ENCODE measurements at regions not wholly inside any gene's neighbourhood (a gene's known extent, or its start where the extent isn't known, plus 50 kb on each side); places are given as distances from the start of the nearest gene placed in this dataset.
"Not testable (repeated sequence)": the region's sequence is repeated elsewhere in the genome, so short reads cannot be mapped to it uniquely, and the experiment has no call there.

DNA sequence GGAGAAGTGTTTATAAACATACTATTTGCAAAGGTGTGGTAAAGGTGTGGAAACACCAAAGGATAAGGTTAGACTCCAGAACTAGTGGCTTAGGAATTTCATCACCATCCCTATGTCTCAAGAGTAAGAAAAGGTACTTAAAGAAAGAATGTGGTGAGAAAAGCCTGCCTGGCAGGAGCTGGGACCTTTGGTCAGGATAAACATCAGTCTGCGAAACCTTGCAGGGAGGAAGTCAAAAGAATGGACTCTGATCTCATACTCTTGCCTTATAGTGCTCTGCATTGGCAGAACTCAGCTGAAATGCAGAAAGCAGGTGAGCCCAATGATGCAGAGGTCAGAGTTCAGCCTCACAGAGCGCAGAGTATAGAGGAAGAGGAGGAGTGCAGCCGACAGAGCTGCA lies 97.2 kb upstream of the NR3C2 start:
- H3K27me3 ChIP-seq (ENCODE audit: control insufficient read depth, insufficient read depth, low read length, poor library complexity, severe bottlenecking), result no peaks in the 10 kb centered on the region
- H3K36me3 ChIP-seq (ENCODE audit: control insufficient read depth, insufficient read depth, low read length), result no peaks in the 10 kb centered on the region
- H3K4me3 ChIP-seq (ENCODE audit: insufficient read depth, low read depth, low read length), result no peak overlapping the region
- H3K4me1 ChIP-seq (ENCODE audit: control insufficient read depth, insufficient read depth, low read length), result no peaks in the 10 kb centered on the region
- WGBS, 2 experiments, result 93% methylated on average over 3 of the region's 3 CpGs
- H3K9me3 ChIP-seq (ENCODE audit: control insufficient read depth, low read length), result no peaks in the 10 kb centered on the region
- H3K27ac ChIP-seq (ENCODE audit: insufficient read depth, low read depth, low read length, poor library complexity, severe bottlenecking), result no peak overlapping the region

DNA sequence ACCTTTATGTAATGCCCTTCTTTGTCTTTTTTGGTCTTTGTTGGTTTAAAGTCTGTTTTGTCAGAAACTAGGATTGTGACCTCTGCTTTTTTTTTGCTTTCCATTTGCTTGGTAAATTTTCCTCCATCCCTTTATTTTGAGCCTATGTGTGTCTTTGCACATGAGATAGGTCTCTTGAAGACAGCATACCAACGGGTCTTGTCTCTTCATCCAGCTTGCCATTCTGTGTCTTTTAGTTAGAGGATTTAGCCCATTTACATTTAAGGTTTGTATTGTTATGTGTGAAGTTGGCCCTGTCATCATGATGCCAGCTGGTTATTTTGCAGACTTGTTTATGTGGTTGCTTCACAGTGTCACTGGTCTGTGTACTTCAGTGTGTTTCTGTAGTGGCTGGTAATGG lies 91.6 kb upstream of the NR3C2 start:
- H3K4me1 ChIP-seq (ENCODE audit: control insufficient read depth, insufficient read depth, low read length); H3K4me3 ChIP-seq (ENCODE audit: insufficient read depth, low read depth, low read length); H3K36me3 ChIP-seq (ENCODE audit: control insufficient read depth, insufficient read depth, low read length); H3K27me3 ChIP-seq (ENCODE audit: control insufficient read depth, insufficient read depth, low read length, poor library complexity, severe bottlenecking); H3K27ac ChIP-seq (ENCODE audit: insufficient read depth, low read depth, low read length, poor library complexity, severe bottlenecking); H3K9me3 ChIP-seq (ENCODE audit: control insufficient read depth, low read length): not testable (repeated sequence)
- WGBS, 2 experiments, result 88 to 95% methylated on average over 1 of the region's 1 CpG

DNA sequence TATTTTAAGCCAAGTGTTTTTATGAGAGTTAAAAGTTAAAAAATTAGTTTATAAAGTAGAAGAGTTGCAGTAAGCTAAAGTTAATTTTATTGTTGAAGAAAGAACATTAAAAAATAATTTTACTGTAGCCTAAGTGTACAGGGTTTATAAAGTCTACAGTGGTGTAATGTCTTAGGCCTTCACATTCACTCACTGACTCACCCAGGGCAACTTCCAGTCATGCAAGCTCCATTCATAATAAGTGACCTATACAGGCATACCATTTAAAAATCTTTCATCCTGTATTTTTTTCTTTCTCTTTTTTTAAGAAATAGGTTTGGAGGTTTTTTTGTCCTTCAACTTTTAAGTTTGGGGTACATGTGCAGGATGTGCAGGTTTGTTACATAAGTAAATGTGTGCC lies 87.9 kb upstream of the NR3C2 start:
- H3K9me3 ChIP-seq (ENCODE audit: control insufficient read depth, low read length), result no peaks in the 10 kb centered on the region
- H3K4me1 ChIP-seq (ENCODE audit: control insufficient read depth, insufficient read depth, low read length), result no peaks in the 10 kb centered on the region
- H3K27ac ChIP-seq (ENCODE audit: insufficient read depth, low read depth, low read length, poor library complexity, severe bottlenecking), result no peak overlapping the region
- no peaks in the 10 kb centered on the region for H3K36me3 ChIP-seq (ENCODE audit: control insufficient read depth, insufficient read depth, low read length)
- H3K4me3 ChIP-seq (ENCODE audit: insufficient read depth, low read depth, low read length), result no peak overlapping the region
- H3K27me3 ChIP-seq (ENCODE audit: control insufficient read depth, insufficient read depth, low read length, poor library complexity, severe bottlenecking), result no peaks in the 10 kb centered on the region

DNA sequence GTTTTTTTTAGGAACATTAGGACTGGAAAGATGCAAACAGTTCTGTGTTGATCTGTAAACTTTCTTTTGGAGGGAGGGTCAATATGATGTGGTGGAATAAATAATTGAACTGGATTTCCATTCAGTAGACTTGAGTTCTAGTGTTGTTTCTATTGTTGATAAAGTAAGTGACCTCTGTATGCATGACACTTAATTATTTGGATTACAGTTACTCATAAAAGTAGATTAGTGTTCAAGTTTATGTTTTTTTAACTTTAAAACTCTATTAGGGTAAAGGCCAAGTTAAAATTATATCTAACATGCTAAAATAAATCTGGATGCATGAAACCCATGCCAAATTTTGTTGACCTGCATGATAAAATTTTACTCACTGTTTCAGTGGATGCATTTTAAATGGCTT lies 85.4 kb upstream of the NR3C2 start:
- Histone ChIP-seq H3K4me3 (ENCODE audit: insufficient read depth, low read depth, low read length) (no peak overlapping the region), H3K27ac (ENCODE audit: insufficient read depth, low read depth, low read length, poor library complexity, severe bottlenecking) (no peak overlapping the region), H3K9me3 (ENCODE audit: control insufficient read depth, low read length) (no peaks in the 10 kb centered on the region), H3K27me3 (ENCODE audit: control insufficient read depth, insufficient read depth, low read length, poor library complexity, severe bottlenecking) (no peaks in the 10 kb centered on the region), H3K36me3 (ENCODE audit: control insufficient read depth, insufficient read depth, low read length) (no peaks in the 10 kb centered on the region), H3K4me1 (ENCODE audit: control insufficient read depth, insufficient read depth, low read length) (no peaks in the 10 kb centered on the region)

DNA sequence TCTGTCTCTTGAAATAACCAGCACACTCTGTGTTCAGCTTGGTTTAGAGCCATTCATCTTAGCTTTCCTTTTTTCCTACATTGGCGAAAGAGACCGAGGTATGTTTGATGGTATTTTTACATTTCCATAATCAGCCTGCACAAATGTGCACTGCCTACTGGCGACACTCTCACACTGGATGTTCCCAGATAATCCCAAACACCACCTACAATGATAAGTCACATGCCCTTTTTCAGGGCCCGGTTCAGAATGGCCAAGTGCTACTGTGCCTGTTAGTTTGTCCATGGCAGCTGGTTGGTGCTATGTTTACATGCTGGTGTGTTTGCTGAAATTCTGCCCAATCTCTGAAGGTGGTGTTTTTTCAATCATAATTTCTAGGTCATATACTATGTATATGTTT lies 80.8 kb upstream of the NR3C2 start:
- 93 to 96% methylated on average over 4 of the region's 4 CpGs for WGBS, 2 experiments
- Histone ChIP-seq H3K9me3 (ENCODE audit: control insufficient read depth, low read length) (no peaks in the 10 kb centered on the region), H3K27ac (ENCODE audit: insufficient read depth, low read depth, low read length, poor library complexity, severe bottlenecking) (no peak overlapping the region), H3K27me3 (ENCODE audit: control insufficient read depth, insufficient read depth, low read length, poor library complexity, severe bottlenecking) (no peaks in the 10 kb centered on the region), H3K36me3 (ENCODE audit: control insufficient read depth, insufficient read depth, low read length) (no peaks in the 10 kb centered on the region), H3K4me1 (ENCODE audit: control insufficient read depth, insufficient read depth, low read length) (no peaks in the 10 kb centered on the region), H3K4me3 (ENCODE audit: insufficient read depth, low read depth, low read length) (no peak overlapping the region)

DNA sequence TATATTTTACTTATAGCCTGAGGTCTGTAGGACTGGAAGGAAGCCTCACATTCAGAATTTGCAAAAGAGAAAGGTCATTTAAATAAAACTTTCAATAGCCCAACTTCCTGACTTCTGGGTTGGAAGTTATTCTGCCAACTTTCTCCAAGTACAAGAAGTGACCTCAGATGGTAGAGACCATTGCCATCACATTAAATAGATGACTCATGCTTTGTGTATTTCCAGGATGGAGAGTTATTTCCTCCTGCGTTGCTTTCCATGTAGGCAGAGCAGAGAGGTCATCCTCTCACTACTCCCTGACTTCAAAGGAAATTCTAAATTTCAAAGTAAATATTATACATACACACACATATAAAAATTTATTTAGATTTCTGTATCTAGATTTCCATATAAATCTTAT lies 73.0 kb upstream of the NR3C2 start:
- no peaks in the 10 kb centered on the region for H3K27me3 ChIP-seq (ENCODE audit: control insufficient read depth, insufficient read depth, low read length, poor library complexity, severe bottlenecking)
- no peak overlapping the region for H3K27ac ChIP-seq (ENCODE audit: insufficient read depth, low read depth, low read length, poor library complexity, severe bottlenecking)
- H3K36me3 ChIP-seq (ENCODE audit: control insufficient read depth, insufficient read depth, low read length), result no peaks in the 10 kb centered on the region
- WGBS, 2 experiments, result 100% methylated on average over 1 of the region's 1 CpG; no CpG with 5 or more reads in 1 of the 2 experiments
- no peaks in the 10 kb centered on the region for H3K9me3 ChIP-seq (ENCODE audit: control insufficient read depth, low read length)
- H3K4me1 ChIP-seq (ENCODE audit: control insufficient read depth, insufficient read depth, low read length), result no peaks in the 10 kb centered on the region
- no peak overlapping the region for H3K4me3 ChIP-seq (ENCODE audit: insufficient read depth, low read depth, low read length)

DNA sequence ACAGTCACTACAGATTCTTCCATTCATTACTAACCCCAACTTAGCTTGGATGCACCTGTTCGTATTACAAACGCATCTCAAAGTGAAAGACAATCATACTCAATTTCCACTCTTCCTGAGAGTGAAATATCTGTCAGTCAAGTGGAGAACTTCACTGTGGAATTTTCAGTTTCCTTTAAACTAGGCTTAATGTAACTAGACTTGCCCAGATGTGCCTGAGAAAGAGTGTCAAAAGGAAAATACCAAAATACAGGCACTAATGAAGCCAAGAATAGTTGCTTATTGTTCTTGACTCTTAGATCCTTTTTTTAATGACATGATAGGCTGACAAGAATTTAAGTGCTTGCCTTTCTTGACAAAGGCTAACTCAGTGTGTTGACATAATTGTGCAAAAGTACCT lies 72.4 kb upstream of the NR3C2 start:
- Histone ChIP-seq H3K4me3 (ENCODE audit: insufficient read depth, low read depth, low read length) (no peak overlapping the region), H3K4me1 (ENCODE audit: control insufficient read depth, insufficient read depth, low read length) (no peaks in the 10 kb centered on the region), H3K9me3 (ENCODE audit: control insufficient read depth, low read length) (no peaks in the 10 kb centered on the region), H3K36me3 (ENCODE audit: control insufficient read depth, insufficient read depth, low read length) (no peaks in the 10 kb centered on the region), H3K27ac (ENCODE audit: insufficient read depth, low read depth, low read length, poor library complexity, severe bottlenecking) (no peak overlapping the region), H3K27me3 (ENCODE audit: control insufficient read depth, insufficient read depth, low read length, poor library complexity, severe bottlenecking) (no peaks in the 10 kb centered on the region)
- 86 to 94% methylated on average over 2 of the region's 2 CpGs for WGBS, 2 experiments

DNA sequence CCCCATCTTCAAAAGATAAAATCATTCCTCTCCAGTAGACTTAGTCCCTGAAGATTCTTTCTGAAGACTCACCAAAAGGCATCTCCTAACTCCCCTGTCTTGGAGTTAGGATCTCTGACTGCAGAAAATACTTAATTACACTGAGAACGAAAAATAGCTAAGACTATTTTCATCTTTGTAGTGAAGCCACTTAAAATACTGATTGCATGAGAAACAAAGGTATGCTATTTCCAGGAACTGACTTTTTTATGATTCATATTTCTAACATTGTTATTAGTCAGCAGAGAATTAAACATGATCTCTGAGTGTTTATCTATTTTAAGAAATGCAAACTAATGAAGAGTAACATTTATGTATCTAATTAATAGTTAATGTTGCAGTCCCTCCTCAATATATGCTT lies 71.8 kb upstream of the NR3C2 start:
- Histone ChIP-seq H3K36me3 (ENCODE audit: control insufficient read depth, insufficient read depth, low read length) (no peaks in the 10 kb centered on the region), H3K9me3 (ENCODE audit: control insufficient read depth, low read length) (no peaks in the 10 kb centered on the region), H3K4me3 (ENCODE audit: insufficient read depth, low read depth, low read length) (no peak overlapping the region), H3K4me1 (ENCODE audit: control insufficient read depth, insufficient read depth, low read length) (no peaks in the 10 kb centered on the region), H3K27ac (ENCODE audit: insufficient read depth, low read depth, low read length, poor library complexity, severe bottlenecking) (no peak overlapping the region), H3K27me3 (ENCODE audit: control insufficient read depth, insufficient read depth, low read length, poor library complexity, severe bottlenecking) (no peaks in the 10 kb centered on the region)
- WGBS, 2 experiments, result 78% methylated on average over 1 of the region's 1 CpG; no CpG with 5 or more reads in 1 of the 2 experiments

DNA sequence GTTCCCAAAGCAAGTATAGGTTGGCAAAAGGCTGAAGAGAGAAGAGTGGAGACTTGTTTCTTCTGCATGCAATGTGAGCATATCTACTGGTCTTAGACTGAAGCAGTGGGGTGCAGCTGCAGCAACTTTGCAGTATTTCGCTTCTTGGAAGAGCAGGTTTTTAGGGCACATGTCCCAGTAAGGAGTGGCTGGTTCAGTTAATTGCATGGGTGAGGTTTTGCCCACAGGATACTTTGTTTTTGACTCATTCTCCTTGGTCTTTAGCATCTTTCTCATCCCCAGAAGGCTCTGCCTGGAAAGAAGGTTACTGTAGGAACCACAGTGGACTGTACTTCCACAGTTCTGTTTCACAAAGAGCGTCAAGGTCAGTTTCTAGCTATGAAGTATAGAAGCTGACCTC lies 68.0 kb upstream of the NR3C2 start:
- WGBS, 2 experiments, result 87 to 97% methylated on average over 2 of the region's 2 CpGs
- Histone ChIP-seq H3K27ac (ENCODE audit: insufficient read depth, low read depth, low read length, poor library complexity, severe bottlenecking) (no peak overlapping the region), H3K36me3 (ENCODE audit: control insufficient read depth, insufficient read depth, low read length) (no peaks in the 10 kb centered on the region), H3K27me3 (ENCODE audit: control insufficient read depth, insufficient read depth, low read length, poor library complexity, severe bottlenecking) (no peaks in the 10 kb centered on the region), H3K4me3 (ENCODE audit: insufficient read depth, low read depth, low read length) (no peak overlapping the region), H3K9me3 (ENCODE audit: control insufficient read depth, low read length) (no peaks in the 10 kb centered on the region), H3K4me1 (ENCODE audit: control insufficient read depth, insufficient read depth, low read length) (no peaks in the 10 kb centered on the region)

DNA sequence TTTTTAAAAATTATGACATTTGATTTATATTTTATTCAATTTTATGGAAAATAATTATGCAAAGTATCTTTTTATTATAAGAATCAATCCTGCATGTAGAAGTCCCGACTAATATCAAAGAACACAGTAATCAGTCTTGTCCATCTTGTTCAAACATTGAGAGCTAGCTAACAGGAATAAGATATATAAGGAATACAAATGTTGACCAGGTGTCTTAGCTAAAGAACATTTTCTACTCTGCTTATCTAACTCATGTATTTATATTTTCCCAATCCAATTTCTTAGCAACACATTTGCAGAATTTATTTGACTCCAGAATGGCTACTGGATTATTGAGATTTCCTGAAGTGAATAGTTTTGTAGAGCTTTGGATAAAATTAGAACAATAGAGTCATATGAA lies 61.5 kb upstream of the NR3C2 start:
- Histone ChIP-seq H3K27me3 (ENCODE audit: control insufficient read depth, insufficient read depth, low read length, poor library complexity, severe bottlenecking) (no peaks in the 10 kb centered on the region), H3K27ac (ENCODE audit: insufficient read depth, low read depth, low read length, poor library complexity, severe bottlenecking) (no peak overlapping the region), H3K4me3 (ENCODE audit: insufficient read depth, low read depth, low read length) (no peak overlapping the region), H3K9me3 (ENCODE audit: control insufficient read depth, low read length) (no peaks in the 10 kb centered on the region), H3K4me1 (ENCODE audit: control insufficient read depth, insufficient read depth, low read length) (no peaks in the 10 kb centered on the region), H3K36me3 (ENCODE audit: control insufficient read depth, insufficient read depth, low read length) (no peaks in the 10 kb centered on the region)
- no CpG with 5 or more reads among the region's 1 CpG for WGBS, 2 experiments

DNA sequence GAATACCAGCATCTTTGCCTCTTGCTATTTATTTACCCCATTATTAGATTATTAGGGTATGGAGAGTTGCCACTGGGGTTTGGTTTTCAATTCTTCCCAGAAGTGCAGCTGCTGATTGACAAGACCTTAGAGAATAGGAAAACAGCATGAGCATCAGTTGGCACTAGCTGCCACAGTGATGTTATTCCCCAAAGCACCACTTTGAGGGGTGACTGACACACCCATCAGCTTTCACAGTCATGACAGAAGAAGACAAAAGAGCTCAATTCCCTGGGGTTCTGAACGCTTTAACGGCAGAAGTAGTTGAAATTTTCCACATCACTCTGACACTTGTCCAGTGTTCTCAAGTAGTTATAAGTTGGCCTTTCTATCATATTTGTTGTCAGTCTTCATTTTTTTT lies 55.0 kb upstream of the NR3C2 start:
- Histone ChIP-seq H3K27ac (ENCODE audit: insufficient read depth, low read depth, low read length, poor library complexity, severe bottlenecking) (no peak overlapping the region), H3K4me1 (ENCODE audit: control insufficient read depth, insufficient read depth, low read length) (no peaks in the 10 kb centered on the region), H3K27me3 (ENCODE audit: control insufficient read depth, insufficient read depth, low read length, poor library complexity, severe bottlenecking) (no peaks in the 10 kb centered on the region), H3K9me3 (ENCODE audit: control insufficient read depth, low read length) (no peaks in the 10 kb centered on the region), H3K4me3 (ENCODE audit: insufficient read depth, low read depth, low read length) (no peak overlapping the region), H3K36me3 (ENCODE audit: control insufficient read depth, insufficient read depth, low read length) (no peaks in the 10 kb centered on the region)
- 33 to 46% methylated on average over 2 of the region's 2 CpGs for WGBS, 2 experiments

Measured in ectodermal cell (in vitro differentiated cells).